ENCODE measurements at regions not wholly inside any gene's neighbourhood (a gene's known extent, or its start where the extent isn't known, plus 50 kb on each side); places are given as distances from the start of the nearest gene placed in this dataset.

- ChIA-PET CTCF (no interaction called here), POLR2A (no interaction called here)
- Mint-ChIP-seq H3K27me3 (peaks cover 8% of the 10 kb centered on the region), H3K4me1 (peaks cover 6% of the 10 kb centered on the region), H3K27ac (no peak overlapping the region), H3K36me3 (ENCODE audit: low read depth) (no peaks in the 10 kb centered on the region), H3K9me3 (no peaks in the 10 kb centered on the region), H3K4me3 (no peak overlapping the region)
- ATAC-seq (ENCODE audit: low read depth) (no peak), DNase-seq (no peak)
- intact Hi-C loops (cut with micrococcal nuclease) = loop anchor here (5.0 kb wide), 1 partner anchor 896 kb away; no protein-coding TSS in a partner anchor
- no peak for TF ChIP-seq CTCF (IDR thresholded peaks at IDR 0.05)
Measured at GRCh38 chr6:168896321-168896720, 357.3 kb downstream of the THBS2 start.

- peak; percentile 98 for TF ChIP-seq CTCF (IDR thresholded peaks at IDR 0.05)
- intact Hi-C loops (cut with micrococcal nuclease) = loop anchor here (1.0 to 5.0 kb wide), 3 partner anchors 897 to 1635 kb away; no protein-coding TSS in a partner anchor
- Mint-ChIP-seq H3K4me1 (peaks cover 6% of the 10 kb centered on the region), H3K36me3 (ENCODE audit: low read depth) (no peaks in the 10 kb centered on the region), H3K27me3 (peaks cover 6% of the 10 kb centered on the region), H3K9me3 (no peaks in the 10 kb centered on the region), H3K27ac (no peak overlapping the region), H3K4me3 (peak overlapping the region; percentile 51)
- DNase-seq = peak; percentile 48
- peak; percentile 88 for ATAC-seq (ENCODE audit: low read depth)
- CTCF ChIA-PET = interaction anchor here (1.1 to 1.5 kb wide), 3 partner anchors 14 to 1635 kb away, joined by 3 to 4 read pairs (median 4); no protein-coding TSS in a partner anchor
- POLR2A ChIA-PET = no interaction called here
Measured at GRCh38 chr6:168895102-168895812, 358.4 kb downstream of the THBS2 start.

GRCh38 chr6:168892031-168892430 lies 361.6 kb downstream of the THBS2 start:
- CTCF ChIA-PET = interaction anchor here (1.8 kb wide), 1 partner anchor 1637 kb away, joined by 5 read pairs; no protein-coding TSS in a partner anchor
- POLR2A ChIA-PET = no interaction called here

GRCh38 chr6:168890981-168891365 lies 362.7 kb downstream of the THBS2 start:
- no peak overlapping the region for H3K4me3 Mint-ChIP-seq
- H3K4me1 Mint-ChIP-seq = peaks cover 6% of the 10 kb centered on the region
- TF ChIP-seq CTCF (IDR thresholded peaks at IDR 0.05) = no peak
- POLR2A ChIA-PET = no interaction called here
- ATAC-seq (ENCODE audit: low read depth) (no peak), DNase-seq (no peak)
- no peaks in the 10 kb centered on the region for H3K27me3 Mint-ChIP-seq
- no peaks in the 10 kb centered on the region for H3K36me3 Mint-ChIP-seq (ENCODE audit: low read depth)
- intact Hi-C loops (cut with micrococcal nuclease) = no loop called here
- H3K9me3 Mint-ChIP-seq = no peaks in the 10 kb centered on the region
- CTCF ChIA-PET = no interaction called here
- H3K27ac Mint-ChIP-seq = no peak overlapping the region

More at GRCh38 chr6:168892031-168892430, 361.6 kb downstream of the THBS2 start:
- peaks cover 6% of the 10 kb centered on the region for H3K4me1 Mint-ChIP-seq
- H3K4me3 Mint-ChIP-seq = no peak overlapping the region
- no peaks in the 10 kb centered on the region for H3K36me3 Mint-ChIP-seq (ENCODE audit: low read depth)
- no peak overlapping the region for H3K27ac Mint-ChIP-seq
- intact Hi-C loops (cut with micrococcal nuclease) = no loop called here
- no peak for TF ChIP-seq CTCF (IDR thresholded peaks at IDR 0.05)
- DNase-seq = no peak
- ATAC-seq (ENCODE audit: low read depth) = no peak
- no peaks in the 10 kb centered on the region for H3K9me3 Mint-ChIP-seq
- H3K27me3 Mint-ChIP-seq = no peaks in the 10 kb centered on the region

GRCh38 chr6:168890306-168890980 lies 363.2 kb downstream of the THBS2 start:
- CTCF ChIA-PET = no interaction called here
- H3K4me1 Mint-ChIP-seq = peaks cover 5% of the 10 kb centered on the region
- no peak for ATAC-seq (ENCODE audit: low read depth)
- H3K4me3 Mint-ChIP-seq = no peak overlapping the region
- H3K27me3 Mint-ChIP-seq = no peaks in the 10 kb centered on the region
- POLR2A ChIA-PET = no interaction called here
- H3K36me3 Mint-ChIP-seq (ENCODE audit: low read depth) = no peaks in the 10 kb centered on the region
- no peak overlapping the region for H3K27ac Mint-ChIP-seq
- TF ChIP-seq CTCF (IDR thresholded peaks at IDR 0.05) = no peak
- intact Hi-C loops (cut with micrococcal nuclease) = no loop called here
- no peak for DNase-seq
- H3K9me3 Mint-ChIP-seq = no peaks in the 10 kb centered on the region
